ENCODE measurements at regions not wholly inside any gene's neighbourhood (a gene's known extent, or its start where the extent isn't known, plus 50 kb on each side); places are given as distances from the start of the nearest gene placed in this dataset.

DNA sequence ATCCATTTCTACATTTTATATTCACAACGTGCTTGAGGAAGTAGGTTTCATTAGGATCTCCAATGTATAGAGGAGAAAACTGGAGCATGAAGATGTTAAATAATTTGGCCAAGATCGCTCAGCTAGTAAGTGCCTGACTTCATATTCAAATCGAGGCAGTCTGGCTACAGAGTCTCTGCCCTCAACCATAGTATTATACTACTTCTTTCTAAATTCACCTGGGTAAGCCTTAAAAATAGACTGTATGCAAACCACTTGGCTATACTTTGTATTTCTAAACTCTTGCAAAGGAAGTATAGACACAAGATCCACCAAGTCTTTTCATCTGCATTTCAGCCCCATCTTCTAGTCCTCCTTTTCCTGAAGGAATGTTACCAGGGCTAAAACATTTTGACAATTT is 232.0 kb downstream of the PLK2 start:
- Histone ChIP-seq H3K36me3 (ENCODE audit: control insufficient read depth, low read depth, low read length) (no peaks in the 10 kb centered on the region), H3K4me1 (ENCODE audit: control insufficient read depth, low read depth, low read length) (no peaks in the 10 kb centered on the region), H3K9ac (ENCODE audit: low read length) (no peak overlapping the region), H3K27me3 (ENCODE audit: control insufficient read depth, insufficient read depth, low read length) (no peaks in the 10 kb centered on the region), H3K4me3 (ENCODE audit: low read length) (no peak overlapping the region), H3K27ac (ENCODE audit: low read length) (no peak overlapping the region), H3K9me3 (ENCODE audit: control insufficient read depth, low read depth, low read length) (no peaks in the 10 kb centered on the region)

DNA sequence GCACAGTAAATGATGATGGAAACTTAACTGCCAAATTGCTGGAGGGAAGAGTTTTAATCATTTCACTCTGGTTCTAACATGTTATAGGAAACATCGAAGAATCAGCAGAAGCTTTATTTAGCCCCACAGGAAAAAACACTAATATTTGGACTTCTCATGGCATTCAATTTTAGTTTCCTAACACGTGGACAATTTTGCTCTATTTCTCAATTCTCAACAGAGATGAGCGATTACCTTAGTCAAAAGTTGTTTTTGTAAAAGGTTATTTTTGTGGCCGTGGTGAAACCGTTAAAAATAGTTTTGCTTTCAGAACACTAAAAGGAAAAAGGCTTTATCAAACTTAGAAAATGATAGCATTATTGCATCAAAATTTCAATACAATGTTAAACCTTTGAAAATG is 235.2 kb downstream of the PLK2 start:
- Histone ChIP-seq H3K36me3 (ENCODE audit: control insufficient read depth, low read depth, low read length) (no peaks in the 10 kb centered on the region), H3K27ac (ENCODE audit: low read length) (no peak overlapping the region), H3K9ac (ENCODE audit: low read length) (no peak overlapping the region), H3K27me3 (ENCODE audit: control insufficient read depth, insufficient read depth, low read length) (no peaks in the 10 kb centered on the region), H3K4me1 (ENCODE audit: control insufficient read depth, low read depth, low read length) (no peaks in the 10 kb centered on the region), H3K4me3 (ENCODE audit: low read length) (no peak overlapping the region), H3K9me3 (ENCODE audit: control insufficient read depth, low read depth, low read length) (no peaks in the 10 kb centered on the region)

- Histone ChIP-seq H3K4me3 (ENCODE audit: low read length) (no peak overlapping the region), H3K27ac (ENCODE audit: low read length) (no peak overlapping the region), H3K4me1 (ENCODE audit: control insufficient read depth, low read depth, low read length) (no peaks in the 10 kb centered on the region), H3K9ac (ENCODE audit: low read length) (no peak overlapping the region), H3K36me3 (ENCODE audit: control insufficient read depth, low read depth, low read length) (no peaks in the 10 kb centered on the region), H3K9me3 (ENCODE audit: control insufficient read depth, low read depth, low read length) (no peaks in the 10 kb centered on the region), H3K27me3 (ENCODE audit: control insufficient read depth, insufficient read depth, low read length) (no peaks in the 10 kb centered on the region)
Observed at GRCh38 chr5:58224221-58224620, 235.7 kb downstream of the PLK2 start.

- Histone ChIP-seq H3K36me3 (ENCODE audit: control insufficient read depth, low read depth, low read length) (no peaks in the 10 kb centered on the region), H3K4me1 (ENCODE audit: control insufficient read depth, low read depth, low read length) (no peaks in the 10 kb centered on the region), H3K9ac (ENCODE audit: low read length) (no peak overlapping the region), H3K27ac (ENCODE audit: low read length) (no peak overlapping the region), H3K9me3 (ENCODE audit: control insufficient read depth, low read depth, low read length) (peaks cover 6% of the 10 kb centered on the region), H3K27me3 (ENCODE audit: control insufficient read depth, insufficient read depth, low read length) (no peaks in the 10 kb centered on the region), H3K4me3 (ENCODE audit: low read length) (no peak overlapping the region)
Observed at GRCh38 chr5:58215364-58215763, 244.5 kb downstream of the PLK2 start.

DNA sequence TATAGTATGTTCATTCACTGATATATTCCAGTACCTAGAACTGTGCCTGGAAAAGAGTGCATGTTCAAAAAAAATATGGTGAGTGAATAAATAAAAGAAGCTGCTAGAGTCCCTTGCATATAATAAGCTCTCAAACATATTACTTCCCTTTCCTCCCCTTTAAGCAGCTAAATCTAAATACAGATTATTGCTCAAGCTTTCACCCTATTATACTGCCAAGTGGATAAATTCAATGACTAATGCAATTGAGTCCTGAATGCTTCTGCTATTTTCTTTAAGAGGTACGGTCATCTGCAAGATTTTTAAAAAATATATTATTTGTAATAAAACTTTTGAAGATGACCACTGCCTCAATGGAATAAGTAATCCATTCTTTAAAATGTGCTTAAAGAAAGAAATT is 248.4 kb downstream of the PLK2 start:
- Histone ChIP-seq H3K27me3 (ENCODE audit: control insufficient read depth, insufficient read depth, low read length) (no peaks in the 10 kb centered on the region), H3K9ac (ENCODE audit: low read length) (no peak overlapping the region), H3K9me3 (ENCODE audit: control insufficient read depth, low read depth, low read length) (peaks cover 6% of the 10 kb centered on the region), H3K4me1 (ENCODE audit: control insufficient read depth, low read depth, low read length) (no peaks in the 10 kb centered on the region), H3K4me3 (ENCODE audit: low read length) (no peak overlapping the region), H3K36me3 (ENCODE audit: control insufficient read depth, low read depth, low read length) (no peaks in the 10 kb centered on the region), H3K27ac (ENCODE audit: low read length) (no peak overlapping the region)

GRCh38 chr5:58208674-58209073 is 251.2 kb downstream of the PLK2 start:
- no peak overlapping the region for H3K27ac ChIP-seq (ENCODE audit: low read length)
- no peaks in the 10 kb centered on the region for H3K27me3 ChIP-seq (ENCODE audit: control insufficient read depth, insufficient read depth, low read length)
- H3K9me3 ChIP-seq (ENCODE audit: control insufficient read depth, low read depth, low read length): no peaks in the 10 kb centered on the region
- no peak overlapping the region for H3K9ac ChIP-seq (ENCODE audit: low read length)
- no peak overlapping the region for H3K4me3 ChIP-seq (ENCODE audit: low read length)
- H3K36me3 ChIP-seq (ENCODE audit: control insufficient read depth, low read depth, low read length): no peaks in the 10 kb centered on the region
- no peaks in the 10 kb centered on the region for H3K4me1 ChIP-seq (ENCODE audit: control insufficient read depth, low read depth, low read length)

- no peak overlapping the region for H3K4me3 ChIP-seq (ENCODE audit: low read length)
- H3K36me3 ChIP-seq (ENCODE audit: control insufficient read depth, low read depth, low read length): no peaks in the 10 kb centered on the region
- H3K9me3 ChIP-seq (ENCODE audit: control insufficient read depth, low read depth, low read length): no peaks in the 10 kb centered on the region
- H3K9ac ChIP-seq (ENCODE audit: low read length): no peak overlapping the region
- no peaks in the 10 kb centered on the region for H3K27me3 ChIP-seq (ENCODE audit: control insufficient read depth, insufficient read depth, low read length)
- no peak overlapping the region for H3K27ac ChIP-seq (ENCODE audit: low read length)
- no peaks in the 10 kb centered on the region for H3K4me1 ChIP-seq (ENCODE audit: control insufficient read depth, low read depth, low read length)
Observed at GRCh38 chr5:58207076-58207475, 252.8 kb downstream of the PLK2 start.

GRCh38 chr5:58204966-58205365 is 254.9 kb downstream of the PLK2 start:
- Histone ChIP-seq H3K9ac (ENCODE audit: low read length) (no peak overlapping the region), H3K4me1 (ENCODE audit: control insufficient read depth, low read depth, low read length) (no peaks in the 10 kb centered on the region), H3K36me3 (ENCODE audit: control insufficient read depth, low read depth, low read length) (no peaks in the 10 kb centered on the region), H3K27ac (ENCODE audit: low read length) (no peak overlapping the region), H3K9me3 (ENCODE audit: control insufficient read depth, low read depth, low read length) (no peaks in the 10 kb centered on the region), H3K27me3 (ENCODE audit: control insufficient read depth, insufficient read depth, low read length) (no peaks in the 10 kb centered on the region), H3K4me3 (ENCODE audit: low read length) (no peak overlapping the region)

DNA sequence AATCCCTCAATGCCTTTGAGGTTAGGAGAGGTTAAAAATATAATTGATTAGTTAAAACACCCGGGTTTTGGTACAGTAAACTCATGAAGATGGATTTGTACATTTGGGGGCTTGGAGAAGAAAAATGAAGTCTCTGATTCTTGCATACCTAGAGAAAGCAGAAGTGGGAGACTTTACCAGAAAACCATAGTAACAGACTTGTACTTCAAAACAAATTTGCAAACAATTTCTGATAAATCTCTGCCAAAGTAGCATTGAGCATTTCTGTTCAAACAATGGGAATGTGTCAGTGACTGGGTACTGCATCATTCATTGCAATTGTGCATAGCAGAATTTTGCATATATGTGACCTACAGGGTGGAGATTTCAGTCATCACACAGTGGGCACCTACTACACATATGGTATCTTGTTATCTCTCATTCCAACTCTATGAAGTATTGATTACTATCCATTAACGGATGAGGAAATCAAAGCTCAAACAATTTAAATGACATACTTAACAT is 256.9 kb downstream of the PLK2 start:
- Histone ChIP-seq H3K4me3 (ENCODE audit: low read length) (no peak overlapping the region), H3K9ac (ENCODE audit: low read length) (no peak overlapping the region), H3K4me1 (ENCODE audit: control insufficient read depth, low read depth, low read length) (no peaks in the 10 kb centered on the region), H3K36me3 (ENCODE audit: control insufficient read depth, low read depth, low read length) (no peaks in the 10 kb centered on the region), H3K27me3 (ENCODE audit: control insufficient read depth, insufficient read depth, low read length) (no peaks in the 10 kb centered on the region), H3K27ac (ENCODE audit: low read length) (no peak overlapping the region), H3K9me3 (ENCODE audit: control insufficient read depth, low read depth, low read length) (no peaks in the 10 kb centered on the region)

GRCh38 chr5:58201922-58202648 is 257.8 kb downstream of the PLK2 start:
- Histone ChIP-seq H3K27me3 (ENCODE audit: control insufficient read depth, insufficient read depth, low read length) (no peaks in the 10 kb centered on the region), H3K9ac (ENCODE audit: low read length) (no peak overlapping the region), H3K27ac (ENCODE audit: low read length) (no peak overlapping the region), H3K4me1 (ENCODE audit: control insufficient read depth, low read depth, low read length) (no peaks in the 10 kb centered on the region), H3K36me3 (ENCODE audit: control insufficient read depth, low read depth, low read length) (no peaks in the 10 kb centered on the region), H3K9me3 (ENCODE audit: control insufficient read depth, low read depth, low read length) (no peaks in the 10 kb centered on the region), H3K4me3 (ENCODE audit: low read length) (no peak overlapping the region)

- Histone ChIP-seq H3K9me3 (ENCODE audit: control insufficient read depth, low read depth, low read length) (no peaks in the 10 kb centered on the region), H3K27ac (ENCODE audit: low read length) (no peak overlapping the region), H3K9ac (ENCODE audit: low read length) (no peak overlapping the region), H3K36me3 (ENCODE audit: control insufficient read depth, low read depth, low read length) (no peaks in the 10 kb centered on the region), H3K4me3 (ENCODE audit: low read length) (no peak overlapping the region), H3K27me3 (ENCODE audit: control insufficient read depth, insufficient read depth, low read length) (no peaks in the 10 kb centered on the region), H3K4me1 (ENCODE audit: control insufficient read depth, low read depth, low read length) (no peaks in the 10 kb centered on the region)
Observed at GRCh38 chr5:58200451-58200850, 259.4 kb downstream of the PLK2 start.

DNA sequence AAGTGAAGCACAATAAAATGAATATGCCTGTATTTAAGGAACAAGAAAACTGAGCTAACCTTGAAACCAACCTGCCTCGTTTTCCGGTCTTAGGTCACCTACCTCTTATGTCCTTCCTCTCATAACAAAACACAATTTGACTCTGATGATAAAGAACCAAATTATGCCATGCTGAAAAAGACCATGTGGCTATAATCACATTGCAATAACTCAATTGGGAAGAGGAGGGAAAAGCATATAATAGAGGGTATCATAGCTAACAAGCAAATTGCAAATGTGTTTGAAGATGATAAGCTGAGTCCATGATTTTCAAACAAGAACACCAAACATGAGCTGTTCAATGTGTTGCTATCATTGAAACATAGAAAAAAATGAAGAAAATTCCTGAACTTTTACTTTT is 260.8 kb downstream of the PLK2 start:
- H3K9me3 ChIP-seq (ENCODE audit: control insufficient read depth, low read depth, low read length): no peaks in the 10 kb centered on the region
- no peaks in the 10 kb centered on the region for H3K27me3 ChIP-seq (ENCODE audit: control insufficient read depth, insufficient read depth, low read length)
- no peak overlapping the region for H3K4me3 ChIP-seq (ENCODE audit: low read length)
- H3K27ac ChIP-seq (ENCODE audit: low read length): no peak overlapping the region
- no peaks in the 10 kb centered on the region for H3K4me1 ChIP-seq (ENCODE audit: control insufficient read depth, low read depth, low read length)
- H3K9ac ChIP-seq (ENCODE audit: low read length): no peak overlapping the region
- no peaks in the 10 kb centered on the region for H3K36me3 ChIP-seq (ENCODE audit: control insufficient read depth, low read depth, low read length)
